Lower lobe of right lung (tissue), 2 donors: ENCODE measurements at regions not wholly inside any gene's neighbourhood (a gene's known extent, or its start where the extent isn't known, plus 50 kb on each side); places are given as distances from the start of the nearest gene placed in this dataset.

ENCODE experiments used
- ATAC-seq, 2 donors: fragments of 200-7000 bp; cut with Tn5 transposase; one replicate each; pipeline ENCODE4 v1.9.1; 2020 to 2022; ENCODE audit warnings: mild to moderate bottlenecking in 2 of 2, moderate library complexity in 2 of 2
- DNase-seq: peaks from one replicate; pipeline ENCODE4 v3.0.0-alpha.2; 2020
- H3K27ac ChIP-seq: fragments of 200-600 bp; one replicate; pipeline ENCODE4 v1.8.0; 2022
- H3K27me3 ChIP-seq: fragments of 200-600 bp; one replicate; pipeline ENCODE4 v1.8.0; 2022; ENCODE audit warnings: low read depth
- H3K36me3 ChIP-seq: fragments of 200-600 bp; one replicate; pipeline ENCODE4 v1.8.0; 2022; ENCODE audit warnings: mild to moderate bottlenecking
- H3K4me1 ChIP-seq: fragments of 200-600 bp; one replicate; pipeline ENCODE4 v1.8.0; 2022
- H3K4me3 ChIP-seq: fragments of 200-600 bp; one replicate; pipeline ENCODE4 v1.8.0; 2022; ENCODE audit warnings: mild to moderate bottlenecking
- H3K9me3 ChIP-seq: fragments of 200-600 bp; one replicate; pipeline ENCODE4 v1.8.0; 2022
- intact Hi-C: fragments of 100-400 bp; cut with DNase I; formaldehyde crosslinking; loops from one replicate; pipeline ENCODE4 v1.11.0; 2022
- TF ChIP-seq, protein P1 (sequence below): fragments of 200-600 bp; IDR thresholded peaks from one replicate; pipeline ENCODE4 v1.8.0; 2022; ENCODE audit warnings: antibody characterized with exemption, mild to moderate bottlenecking
- donor health status: DM: no; HTN: yes; CAD: no; lungs with severe emphysema.

DNA sequence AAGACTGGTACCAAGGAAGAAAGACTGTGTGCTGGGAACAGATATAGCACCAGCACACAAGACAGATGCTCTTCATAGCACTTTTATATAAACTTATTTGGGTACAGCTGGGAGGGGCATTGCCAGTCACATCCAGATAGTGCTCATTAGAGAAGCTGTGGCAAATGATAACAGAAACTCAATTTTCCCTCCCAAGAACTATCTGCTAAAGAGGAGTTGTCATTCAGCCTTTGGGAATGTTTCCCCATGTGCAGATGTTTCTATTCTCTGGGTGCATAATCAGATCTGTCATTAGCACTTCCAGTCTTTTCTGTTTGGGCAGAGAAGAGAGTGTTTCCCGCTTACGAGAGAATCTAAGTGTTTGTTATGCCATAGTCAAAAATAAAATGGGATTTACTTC is 714.9 kb upstream of the MDGA2 start:
- no peak for ATAC-seq
- Histone ChIP-seq H3K27me3 (no peaks in the 10 kb centered on the region), H3K27ac (no peak overlapping the region), H3K9me3 (no peaks in the 10 kb centered on the region), H3K36me3 (no peaks in the 10 kb centered on the region), H3K4me1 (no peaks in the 10 kb centered on the region), H3K4me3 (no peak overlapping the region)
- TF ChIP-seq, protein P1, sequence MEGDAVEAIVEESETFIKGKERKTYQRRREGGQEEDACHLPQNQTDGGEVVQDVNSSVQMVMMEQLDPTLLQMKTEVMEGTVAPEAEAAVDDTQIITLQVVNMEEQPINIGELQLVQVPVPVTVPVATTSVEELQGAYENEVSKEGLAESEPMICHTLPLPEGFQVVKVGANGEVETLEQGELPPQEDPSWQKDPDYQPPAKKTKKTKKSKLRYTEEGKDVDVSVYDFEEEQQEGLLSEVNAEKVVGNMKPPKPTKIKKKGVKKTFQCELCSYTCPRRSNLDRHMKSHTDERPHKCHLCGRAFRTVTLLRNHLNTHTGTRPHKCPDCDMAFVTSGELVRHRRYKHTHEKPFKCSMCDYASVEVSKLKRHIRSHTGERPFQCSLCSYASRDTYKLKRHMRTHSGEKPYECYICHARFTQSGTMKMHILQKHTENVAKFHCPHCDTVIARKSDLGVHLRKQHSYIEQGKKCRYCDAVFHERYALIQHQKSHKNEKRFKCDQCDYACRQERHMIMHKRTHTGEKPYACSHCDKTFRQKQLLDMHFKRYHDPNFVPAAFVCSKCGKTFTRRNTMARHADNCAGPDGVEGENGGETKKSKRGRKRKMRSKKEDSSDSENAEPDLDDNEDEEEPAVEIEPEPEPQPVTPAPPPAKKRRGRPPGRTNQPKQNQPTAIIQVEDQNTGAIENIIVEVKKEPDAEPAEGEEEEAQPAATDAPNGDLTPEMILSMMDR, result no peak
- intact Hi-C loops, result no loop called here
- no peak for DNase-seq

DNA sequence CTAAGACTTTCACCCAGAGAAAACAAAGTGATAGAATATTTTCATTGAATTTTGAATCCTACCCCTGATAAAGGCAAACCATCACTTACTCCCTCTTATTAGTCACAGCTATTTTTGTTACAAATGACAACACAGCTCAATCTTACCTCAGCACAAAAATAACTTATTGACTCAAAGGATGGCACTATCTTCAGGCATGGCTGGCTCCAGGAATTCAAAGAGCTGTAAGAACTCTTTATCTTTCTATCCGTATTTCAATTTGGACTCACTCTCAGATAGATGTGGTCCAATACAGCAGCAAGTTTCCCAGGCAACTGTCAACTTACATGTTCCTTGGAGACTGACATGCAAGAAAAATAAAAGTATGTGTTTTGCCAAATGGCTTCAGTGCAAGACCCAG is 709.4 kb upstream of the MDGA2 start:
- Histone ChIP-seq H3K36me3 (no peaks in the 10 kb centered on the region), H3K27ac (no peak overlapping the region), H3K9me3 (no peaks in the 10 kb centered on the region), H3K27me3 (no peaks in the 10 kb centered on the region), H3K4me1 (no peaks in the 10 kb centered on the region), H3K4me3 (no peak overlapping the region)
- DNase-seq, result no peak
- no peak for ATAC-seq
- TF ChIP-seq, protein P1, result no peak
- intact Hi-C loops, result no loop called here

DNA sequence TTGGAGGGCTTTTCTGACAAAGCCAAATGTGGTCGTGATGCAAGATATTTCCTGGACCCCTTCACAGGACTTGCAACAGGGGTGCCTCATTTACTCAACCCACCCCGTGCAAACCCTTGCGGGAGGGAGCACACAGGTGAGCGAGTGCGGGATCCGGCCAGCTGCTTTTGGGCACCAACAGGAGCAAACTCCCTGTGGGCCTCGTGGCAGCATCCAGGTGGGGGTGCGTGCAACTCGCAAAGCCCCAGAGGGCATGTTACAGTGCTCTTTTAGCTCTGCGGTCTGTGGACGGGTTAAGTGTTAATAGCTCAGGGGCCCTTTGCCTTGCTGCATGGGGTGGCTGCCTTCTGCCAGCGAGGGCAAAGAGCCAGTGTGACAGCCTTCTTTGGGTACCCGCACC is 707.6 kb upstream of the MDGA2 start:
- no peaks in the 10 kb centered on the region for H3K9me3 ChIP-seq
- ATAC-seq (peak in 1 of 2 donors; percentile 13), DNase-seq (no peak)
- H3K4me3 ChIP-seq, result no peak overlapping the region
- H3K27me3 ChIP-seq, result no peaks in the 10 kb centered on the region
- intact Hi-C loops, result no loop called here
- no peak overlapping the region for H3K27ac ChIP-seq
- TF ChIP-seq, protein P1, result no peak
- no peaks in the 10 kb centered on the region for H3K4me1 ChIP-seq
- no peaks in the 10 kb centered on the region for H3K36me3 ChIP-seq

DNA sequence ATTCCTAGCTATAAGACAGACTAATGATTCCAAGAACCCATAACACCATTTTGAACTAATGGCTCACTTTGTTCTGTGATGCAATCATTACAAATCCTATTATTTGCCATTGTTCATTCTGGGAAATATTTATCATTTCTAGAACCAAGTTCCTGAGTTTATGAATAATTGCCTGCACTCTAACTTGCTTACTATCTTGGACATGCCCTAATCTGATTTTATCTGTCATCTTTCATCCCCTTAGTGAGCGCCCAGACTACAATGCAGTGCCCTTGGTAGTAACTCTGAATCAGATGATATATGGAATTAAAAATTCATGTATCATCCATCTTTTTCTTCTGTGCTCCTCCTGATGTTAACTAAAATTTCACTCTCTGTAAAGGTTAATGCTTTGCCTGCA is 703.1 kb upstream of the MDGA2 start:
- intact Hi-C loops, result no loop called here
- H3K4me1 ChIP-seq, result no peaks in the 10 kb centered on the region
- no peaks in the 10 kb centered on the region for H3K36me3 ChIP-seq
- no peak for ATAC-seq
- H3K4me3 ChIP-seq, result no peak overlapping the region
- no peaks in the 10 kb centered on the region for H3K27me3 ChIP-seq
- TF ChIP-seq, protein P1, result no peak
- no peak for DNase-seq
- H3K9me3 ChIP-seq, result no peaks in the 10 kb centered on the region
- H3K27ac ChIP-seq, result no peak overlapping the region

DNA sequence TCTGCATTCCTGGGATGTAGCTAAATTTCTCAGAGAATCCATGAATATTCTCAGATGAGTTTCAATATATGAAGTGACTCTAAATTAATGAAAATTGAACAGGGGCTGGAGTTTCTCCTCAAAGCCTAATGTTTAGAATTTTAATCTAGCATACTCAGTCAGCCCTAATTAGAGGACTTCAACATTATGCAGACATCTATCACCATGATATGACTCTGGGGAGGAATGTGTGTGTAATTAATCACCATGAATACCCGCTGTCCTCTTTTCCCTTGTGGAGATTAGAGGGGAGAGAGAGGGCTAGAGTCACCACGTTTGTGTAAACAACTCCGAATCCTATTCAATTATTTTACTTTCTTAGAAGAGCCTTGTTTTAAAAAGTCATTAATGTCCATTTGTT is 698.6 kb upstream of the MDGA2 start:
- intact Hi-C loops, result no loop called here
- Histone ChIP-seq H3K4me1 (no peaks in the 10 kb centered on the region), H3K27ac (no peak overlapping the region), H3K36me3 (no peaks in the 10 kb centered on the region), H3K27me3 (no peaks in the 10 kb centered on the region), H3K9me3 (no peaks in the 10 kb centered on the region), H3K4me3 (no peak overlapping the region)
- no peak for DNase-seq
- TF ChIP-seq, protein P1, result no peak
- ATAC-seq, result no peak

DNA sequence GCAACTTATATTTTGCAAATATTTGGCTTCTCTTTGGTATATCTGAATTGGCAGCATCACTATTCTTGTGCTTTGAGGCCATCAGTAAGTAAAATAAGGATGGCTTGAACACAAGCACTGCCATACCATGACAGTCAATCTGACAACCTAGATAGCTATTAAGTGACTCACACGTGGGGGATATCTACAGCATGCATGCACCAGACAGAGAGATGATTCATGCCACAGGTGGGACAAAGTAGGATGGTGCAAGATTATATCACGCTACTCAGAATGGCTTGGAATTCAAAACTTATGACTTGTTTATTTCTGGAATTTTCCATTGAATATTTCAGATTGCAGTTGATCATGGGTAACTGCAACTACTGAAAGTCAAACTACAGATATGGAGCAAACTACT is 675.6 kb upstream of the MDGA2 start:
- TF ChIP-seq, protein P1, result no peak
- intact Hi-C loops, result no loop called here
- no peak for ATAC-seq
- Histone ChIP-seq H3K27me3 (no peaks in the 10 kb centered on the region), H3K27ac (no peak overlapping the region), H3K36me3 (no peaks in the 10 kb centered on the region), H3K4me3 (no peak overlapping the region), H3K4me1 (no peaks in the 10 kb centered on the region), H3K9me3 (no peaks in the 10 kb centered on the region)
- no peak for DNase-seq
